Brain microvascular endothelial cell (primary cell): ENCODE measurements at regions not wholly inside any gene's neighbourhood (a gene's known extent, or its start where the extent isn't known, plus 50 kb on each side); places are given as distances from the start of the nearest gene placed in this dataset.

Source experiments
- DNase-seq: peaks from one replicate; pipeline ENCODE4 v3.0.0-alpha.2; 2020
- H3K27ac ChIP-seq: fragments of 250-450 bp; sonication (Bioruptor Pico); 2 replicates; pipeline ENCODE4 v1.5.1; 2020; ENCODE audit warnings: mild to moderate bottlenecking, moderate library complexity
- H3K27me3 ChIP-seq: fragments of 250-450 bp; sonication (Bioruptor Pico); replicated peaks from 2 replicates; pipeline ENCODE4 v1.5.1; 2020; ENCODE audit warnings: mild to moderate bottlenecking
- H3K36me3 ChIP-seq: fragments of 250-450 bp; sonication (Bioruptor Pico); replicated peaks from 2 replicates; pipeline ENCODE4 v1.5.1; 2020; ENCODE audit warnings: mild to moderate bottlenecking
- H3K4me3 ChIP-seq: 2 replicates; pipeline ENCODE4 v1.5.1; 2011; ENCODE audit warnings: low read depth, mild to moderate bottlenecking, control low read depth, low read length, moderate library complexity
- in situ Hi-C: cut with HindIII; loops from 2 replicates; pipeline ENCODE4 v1.10.0; 2017; ENCODE audit warnings: low sequenced_read_pairs, low pct_ligation_motif_present
- TF ChIP-seq, protein P1 (sequence below): IDR thresholded peaks from 2 replicates; pipeline ENCODE4 v1.5.1; 2011; ENCODE audit warnings: low read depth, mild to moderate bottlenecking, moderate library complexity, low read length, control low read depth, inconsistent platforms; ENCODE audit errors: missing control alignments

DNA sequence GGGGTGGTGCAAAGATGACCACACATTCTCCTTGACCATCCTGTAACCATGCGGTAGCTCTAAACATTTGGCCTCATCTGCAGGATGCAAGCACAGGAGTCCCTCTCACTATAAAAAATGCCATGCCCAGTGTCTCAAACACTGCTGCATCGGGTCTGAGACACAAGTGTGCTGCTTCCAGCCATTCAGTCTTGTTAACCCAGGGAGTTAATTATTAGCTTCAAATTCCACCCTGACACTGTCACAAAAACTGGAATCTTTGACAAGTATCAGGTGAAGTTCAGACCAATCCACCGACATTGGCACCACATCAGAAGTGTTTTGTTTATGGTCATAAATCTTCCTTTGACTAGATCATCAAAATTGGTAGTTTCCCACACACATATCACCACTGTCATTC, 119.1 kb upstream of the RASEF start:
- Histone ChIP-seq H3K4me3 (no peak overlapping the region), H3K27me3 (no peaks in the 10 kb centered on the region), H3K27ac (no peak overlapping the region), H3K36me3 (no peaks in the 10 kb centered on the region)
- TF ChIP-seq, protein P1, sequence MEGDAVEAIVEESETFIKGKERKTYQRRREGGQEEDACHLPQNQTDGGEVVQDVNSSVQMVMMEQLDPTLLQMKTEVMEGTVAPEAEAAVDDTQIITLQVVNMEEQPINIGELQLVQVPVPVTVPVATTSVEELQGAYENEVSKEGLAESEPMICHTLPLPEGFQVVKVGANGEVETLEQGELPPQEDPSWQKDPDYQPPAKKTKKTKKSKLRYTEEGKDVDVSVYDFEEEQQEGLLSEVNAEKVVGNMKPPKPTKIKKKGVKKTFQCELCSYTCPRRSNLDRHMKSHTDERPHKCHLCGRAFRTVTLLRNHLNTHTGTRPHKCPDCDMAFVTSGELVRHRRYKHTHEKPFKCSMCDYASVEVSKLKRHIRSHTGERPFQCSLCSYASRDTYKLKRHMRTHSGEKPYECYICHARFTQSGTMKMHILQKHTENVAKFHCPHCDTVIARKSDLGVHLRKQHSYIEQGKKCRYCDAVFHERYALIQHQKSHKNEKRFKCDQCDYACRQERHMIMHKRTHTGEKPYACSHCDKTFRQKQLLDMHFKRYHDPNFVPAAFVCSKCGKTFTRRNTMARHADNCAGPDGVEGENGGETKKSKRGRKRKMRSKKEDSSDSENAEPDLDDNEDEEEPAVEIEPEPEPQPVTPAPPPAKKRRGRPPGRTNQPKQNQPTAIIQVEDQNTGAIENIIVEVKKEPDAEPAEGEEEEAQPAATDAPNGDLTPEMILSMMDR: no peak
- no peak for DNase-seq
- in situ Hi-C loops: no loop called here

DNA sequence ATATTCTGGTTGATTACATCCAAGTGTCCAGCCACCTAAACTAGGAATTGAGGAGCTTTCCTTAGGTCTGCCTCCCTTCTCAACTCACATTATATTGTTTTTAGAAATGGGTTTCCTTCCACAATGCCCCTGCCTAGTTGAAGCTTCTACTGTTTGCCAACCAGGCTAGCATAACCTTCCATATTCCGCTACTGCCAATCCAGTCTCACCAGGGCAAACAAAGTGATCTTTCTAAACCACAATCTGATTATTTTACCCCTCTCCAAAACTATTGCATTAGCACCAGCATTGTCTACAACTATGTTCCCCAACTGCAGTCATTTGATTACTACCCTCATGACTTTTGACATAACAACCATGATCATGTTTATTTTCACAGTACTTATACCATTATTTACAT, 115.8 kb upstream of the RASEF start:
- in situ Hi-C loops: no loop called here
- TF ChIP-seq, protein P1: no peak
- Histone ChIP-seq H3K36me3 (no peaks in the 10 kb centered on the region), H3K27me3 (no peaks in the 10 kb centered on the region), H3K4me3 (no peak overlapping the region), H3K27ac (no peak overlapping the region)
- DNase-seq: no peak

DNA sequence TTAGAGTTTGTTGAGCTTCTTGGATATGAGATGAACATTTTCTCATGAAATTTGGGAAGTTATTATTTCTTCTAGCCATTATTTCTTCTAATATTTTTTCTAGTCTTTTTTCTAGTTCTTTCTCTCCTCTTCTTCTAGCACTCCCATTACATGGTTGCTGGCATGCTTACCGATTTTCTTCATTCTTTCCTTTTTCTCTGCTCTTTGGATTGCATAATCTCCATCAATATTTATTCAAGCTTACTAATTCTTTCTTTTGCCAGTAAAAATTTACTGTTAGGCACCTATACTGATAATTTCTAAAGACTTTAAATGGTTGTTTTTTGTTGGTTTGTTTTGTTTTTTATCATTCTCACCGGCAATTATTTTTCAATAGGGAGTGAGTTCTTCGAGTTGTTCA, 114.8 kb upstream of the RASEF start:
- no peak for DNase-seq
- H3K27me3 ChIP-seq: no peaks in the 10 kb centered on the region
- in situ Hi-C loops: no loop called here
- H3K36me3 ChIP-seq: no peaks in the 10 kb centered on the region
- H3K27ac ChIP-seq: no peak overlapping the region
- no peak overlapping the region for H3K4me3 ChIP-seq
- TF ChIP-seq, protein P1: no peak

DNA sequence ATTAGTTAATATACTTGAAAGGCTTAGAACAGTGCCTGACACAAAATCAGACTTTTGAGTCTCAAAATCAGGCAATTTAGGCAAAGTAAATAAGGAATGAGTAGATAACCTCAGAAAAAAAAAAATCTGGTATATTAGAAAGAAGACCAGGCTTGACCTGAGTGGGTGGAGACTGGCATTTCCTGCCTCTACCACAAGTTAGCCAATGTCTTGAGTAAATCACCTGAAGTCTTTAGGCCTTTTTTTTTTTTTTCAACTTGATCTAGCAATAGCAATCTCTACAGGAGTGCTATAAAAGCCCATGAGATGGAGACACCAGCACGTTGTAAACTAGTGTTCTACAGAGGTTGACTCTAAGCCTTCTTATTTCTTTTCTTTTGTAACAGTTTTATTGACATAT, 104.2 kb upstream of the RASEF start:
- DNase-seq: no peak
- H3K36me3 ChIP-seq: no peaks in the 10 kb centered on the region
- in situ Hi-C loops: no loop called here
- no peaks in the 10 kb centered on the region for H3K27me3 ChIP-seq
- H3K27ac ChIP-seq: no peak overlapping the region
- no peak overlapping the region for H3K4me3 ChIP-seq
- TF ChIP-seq, protein P1: no peak

DNA sequence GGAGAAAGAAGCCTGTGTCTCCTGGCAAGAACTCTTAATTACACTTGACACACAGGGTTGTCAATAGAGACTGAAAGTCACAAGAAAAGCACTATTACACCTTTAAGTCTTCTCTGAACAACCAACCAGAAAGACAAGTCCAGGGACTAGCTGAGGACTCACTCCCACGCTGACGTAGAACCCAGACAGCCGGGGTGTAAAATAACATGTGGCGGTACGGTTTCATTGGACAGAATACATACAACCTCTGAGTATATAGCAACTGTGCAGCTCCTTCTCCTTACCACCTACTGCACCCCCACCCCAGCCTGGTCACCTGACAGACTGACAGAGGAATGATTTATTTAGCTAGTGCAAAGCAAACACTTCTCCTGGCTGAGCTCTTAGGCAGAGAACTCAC, 103.4 kb upstream of the RASEF start:
- TF ChIP-seq, protein P1: no peak
- no peak for DNase-seq
- H3K36me3 ChIP-seq: no peaks in the 10 kb centered on the region
- H3K4me3 ChIP-seq: no peak overlapping the region
- H3K27ac ChIP-seq: no peak overlapping the region
- in situ Hi-C loops: no loop called here
- no peaks in the 10 kb centered on the region for H3K27me3 ChIP-seq

DNA sequence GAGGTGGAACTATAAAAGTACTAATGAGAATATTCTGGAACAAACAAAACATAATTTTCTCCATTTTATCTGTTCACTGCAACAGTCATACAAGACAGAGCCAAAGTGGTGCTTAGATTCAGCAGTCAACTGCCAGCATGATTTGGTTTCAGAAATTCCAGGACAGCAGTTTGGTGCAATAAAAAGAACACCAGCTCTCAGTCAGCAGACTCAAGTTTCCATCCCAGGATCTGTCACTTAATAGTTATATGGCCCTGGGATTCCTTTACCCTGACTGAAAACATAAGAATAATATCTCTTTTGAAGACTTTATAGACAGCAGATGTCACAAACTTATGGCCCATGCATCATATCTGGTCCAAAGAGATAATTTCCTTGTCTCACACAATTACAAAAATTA, 92.8 kb upstream of the RASEF start:
- no peaks in the 10 kb centered on the region for H3K27me3 ChIP-seq
- in situ Hi-C loops: no loop called here
- no peak overlapping the region for H3K27ac ChIP-seq
- no peaks in the 10 kb centered on the region for H3K36me3 ChIP-seq
- TF ChIP-seq, protein P1: no peak
- DNase-seq: no peak
- H3K4me3 ChIP-seq: no peak overlapping the region
